NCI-H82 (cell line): ENCODE measurements at regions not wholly inside any gene's neighbourhood (a gene's known extent, or its start where the extent isn't known, plus 50 kb on each side); places are given as distances from the start of the nearest gene placed in this dataset.
A peak's percentile ranks its signal among the peaks of the same experiment; 100 is the strongest.

Experiments used
- DNase-seq: peaks from one replicate; lab custom pipeline; 2025; lab: John Stamatoyannopoulos, UW

- DNase-seq, result no peak
Observed at GRCh38 chr22:48560836-48561235, 1266.8 kb downstream of the BRD1 start.

- DNase-seq, result no peak
Observed at GRCh38 chr22:48560389-48560751, 1267.3 kb downstream of the BRD1 start.

GRCh38 chr22:48559647-48560388 lies 1267.9 kb downstream of the BRD1 start:
- no peak for DNase-seq

GRCh38 chr22:48558606-48559402 lies 1268.9 kb downstream of the BRD1 start:
- DNase-seq, result no peak

GRCh38 chr22:48558016-48558415 lies 1269.7 kb downstream of the BRD1 start:
- DNase-seq, result no peak

- DNase-seq, result no peak
Observed at GRCh38 chr22:48557473-48557872, 1270.2 kb downstream of the BRD1 start.

- DNase-seq, result no peak
Observed at GRCh38 chr22:48556751-48557150, 1270.9 kb downstream of the BRD1 start.

GRCh38 chr22:48556222-48556621 lies 1271.5 kb downstream of the BRD1 start:
- DNase-seq, result no peak

- no peak for DNase-seq
Observed at GRCh38 chr22:48555606-48556005, 1272.1 kb downstream of the BRD1 start.

- peak; percentile 2 for DNase-seq
Observed at GRCh38 chr22:48554893-48555572, 1272.6 kb downstream of the BRD1 start.

- DNase-seq, result no peak
Observed at GRCh38 chr22:48553694-48554308, 1273.9 kb downstream of the BRD1 start.

GRCh38 chr22:48553119-48553518 lies 1274.6 kb downstream of the BRD1 start:
- DNase-seq, result no peak

- no peak for DNase-seq
Observed at GRCh38 chr22:48551716-48552268, 1275.9 kb downstream of the BRD1 start.

- DNase-seq, result no peak
Observed at GRCh38 chr22:48551061-48551460, 1276.6 kb downstream of the BRD1 start.

GRCh38 chr22:48548391-48548790 lies 1279.3 kb downstream of the BRD1 start:
- DNase-seq, result no peak

GRCh38 chr22:48547971-48548370 lies 1279.7 kb downstream of the BRD1 start:
- DNase-seq, result no peak

GRCh38 chr22:48546653-48547424 lies 1280.8 kb downstream of the BRD1 start:
- no peak for DNase-seq

GRCh38 chr22:48545987-48546386 lies 1281.7 kb downstream of the BRD1 start:
- DNase-seq, result no peak

GRCh38 chr22:48541401-48542098 lies 1286.1 kb downstream of the BRD1 start:
- no peak for DNase-seq

GRCh38 chr22:48539261-48539660 lies 1288.4 kb downstream of the BRD1 start:
- DNase-seq, result no peak
